SU-DHL-6 (cell line): ENCODE measurements at regions not wholly inside any gene's neighbourhood (a gene's known extent, or its start where the extent isn't known, plus 50 kb on each side); places are given as distances from the start of the nearest gene placed in this dataset.

Source experiments
- H2AFZ ChIP-seq: fragments of 200-600 bp; sonication (generic); 2 replicates; pipeline ENCODE4 v1.6.1; 2014; ENCODE audit warnings: low read depth, mild to moderate bottlenecking, moderate library complexity, mixed read lengths, antibody characterized with exemption, low read length; ENCODE audit not compliant: severe bottlenecking
- H3F3A ChIP-seq: fragments of 200-600 bp; shearing (Covaris generic); 2 replicates; pipeline ENCODE4 v1.6.0; 2016; ENCODE audit warnings: antibody characterized with exemption, mild to moderate bottlenecking; ENCODE audit not compliant: insufficient read depth
- H3K27ac ChIP-seq: fragments of 200-600 bp; sonication (generic); 2 replicates; pipeline ENCODE4 v1.5.1; 2016; ENCODE audit warnings: low read depth, mild to moderate bottlenecking, low read length, moderate library complexity, mixed read lengths
- H3K27me3 ChIP-seq: fragments of 200-600 bp; sonication (generic), shearing (Covaris generic); 2 replicates; pipeline ENCODE4 v1.6.0; 2014; ENCODE audit warnings: mild to moderate bottlenecking, low read length
- H3K36me3 ChIP-seq: fragments of 200-600 bp; sonication (generic); 2 replicates; pipeline ENCODE4 v1.6.1; 2014; ENCODE audit warnings: mild to moderate bottlenecking, low read length, mixed read lengths
- H3K4me2 ChIP-seq: fragments of 300-600, 200-600 bp; shearing (Covaris generic), sonication (generic); 2 replicates; pipeline ENCODE4 v1.6.0; 2014; ENCODE audit warnings: low read length, low read depth, mild to moderate bottlenecking; ENCODE audit not compliant: poor library complexity, severe bottlenecking
- H3K4me3 ChIP-seq: fragments of 200-600 bp; sonication (generic); 2 replicates; pipeline ENCODE4 v1.5.1; 2014; ENCODE audit warnings: antibody characterized with exemption, low read length, mild to moderate bottlenecking, mixed read lengths; ENCODE audit not compliant: insufficient read depth, poor library complexity, severe bottlenecking
- H3K79me2 ChIP-seq: fragments of 200-600 bp; sonication (generic); 2 replicates; pipeline ENCODE4 v1.6.1; 2014; ENCODE audit warnings: mild to moderate bottlenecking, low read length, moderate library complexity; ENCODE audit not compliant: insufficient read depth
- H3K9ac ChIP-seq: fragments of 200-600 bp; sonication (generic); 2 replicates; pipeline ENCODE4 v1.7.0; 2014; ENCODE audit warnings: mild to moderate bottlenecking, low read length
- H3K9me2 ChIP-seq: fragments of 200-600 bp; sonication (generic); replicated peaks from 2 replicates; pipeline ENCODE4 v1.6.1; 2014; ENCODE audit warnings: low read length; ENCODE audit not compliant: insufficient read depth
- H3K9me3 ChIP-seq: fragments of 200-600 bp; sonication (generic); 2 replicates; pipeline ENCODE4 v1.6.1; 2014; ENCODE audit warnings: low read length, mixed read lengths; ENCODE audit not compliant: insufficient read depth
- H4K20me1 ChIP-seq: fragments of 200-600 bp; sonication (generic); 2 replicates; pipeline ENCODE4 v1.6.1; 2014; ENCODE audit warnings: low read depth, mild to moderate bottlenecking, antibody characterized with exemption, low read length, moderate library complexity, mixed read lengths
- CTCF ChIP-seq: fragments of 200-600 bp; sonication (generic); IDR thresholded peaks from one replicate; pipeline ENCODE4 v1.5.1; 2017; ENCODE audit warnings: antibody characterized with exemption, mild to moderate bottlenecking, low read length, moderate library complexity; ENCODE audit not compliant: insufficient read depth, poor library complexity, severe bottlenecking
- EZH2phosphoT487 ChIP-seq: fragments of 200-600 bp; sonication (generic), shearing (Covaris generic); conservative IDR thresholded peaks from 2 replicates; pipeline ENCODE4 v1.6.1; 2018; ENCODE audit warnings: mild to moderate bottlenecking, antibody characterized with exemption, low read length, moderate library complexity, mixed read lengths

- Histone ChIP-seq H3K9me3 (no peaks in the 10 kb centered on the region), H4K20me1 (no peaks in the 10 kb centered on the region), H3K9me2 (no peaks in the 10 kb centered on the region), H3F3A (no peaks in the 10 kb centered on the region), H3K4me3 (no peak overlapping the region), H2AFZ (no peak overlapping the region), H3K4me2 (no peak overlapping the region), H3K9ac (no peak overlapping the region), H3K27ac (no peak overlapping the region), H3K36me3 (no peaks in the 10 kb centered on the region), H3K27me3 (no peaks in the 10 kb centered on the region), H3K79me2 (no peaks in the 10 kb centered on the region)
- no peak for TF ChIP-seq EZH2phosphoT487
- TF ChIP-seq CTCF, result no peak
Observed at GRCh38 chr1:83813576-83813975, 185.4 kb downstream of the TTLL7 start.

- Histone ChIP-seq H3K36me3 (no peaks in the 10 kb centered on the region), H3K4me3 (no peak overlapping the region), H2AFZ (no peak overlapping the region), H3K27me3 (no peaks in the 10 kb centered on the region), H3K27ac (no peak overlapping the region), H3K79me2 (no peaks in the 10 kb centered on the region), H3F3A (no peaks in the 10 kb centered on the region), H3K9me3 (no peaks in the 10 kb centered on the region), H3K4me2 (no peak overlapping the region), H4K20me1 (no peaks in the 10 kb centered on the region), H3K9ac (no peak overlapping the region), H3K9me2 (no peaks in the 10 kb centered on the region)
- TF ChIP-seq CTCF (no peak), EZH2phosphoT487 (no peak)
Observed at GRCh38 chr1:83810144-83810543, 188.8 kb downstream of the TTLL7 start.

GRCh38 chr1:83808536-83808935, 190.4 kb downstream of the TTLL7 start:
- no peaks in the 10 kb centered on the region for H3K9me2 ChIP-seq
- no peaks in the 10 kb centered on the region for H4K20me1 ChIP-seq
- no peaks in the 10 kb centered on the region for H3K36me3 ChIP-seq
- no peak overlapping the region for H3K9ac ChIP-seq
- H3K9me3 ChIP-seq, result no peaks in the 10 kb centered on the region
- TF ChIP-seq CTCF, result no peak
- no peak for TF ChIP-seq EZH2phosphoT487
- H2AFZ ChIP-seq, result no peak overlapping the region
- H3F3A ChIP-seq, result no peaks in the 10 kb centered on the region
- H3K4me2 ChIP-seq, result no peak overlapping the region
- no peaks in the 10 kb centered on the region for H3K27me3 ChIP-seq
- no peaks in the 10 kb centered on the region for H3K79me2 ChIP-seq
- no peak overlapping the region for H3K27ac ChIP-seq
- no peak overlapping the region for H3K4me3 ChIP-seq
